ENCODE measurements at regions not wholly inside any gene's neighbourhood (a gene's known extent, or its start where the extent isn't known, plus 50 kb on each side); places are given as distances from the start of the nearest gene placed in this dataset.

DNA sequence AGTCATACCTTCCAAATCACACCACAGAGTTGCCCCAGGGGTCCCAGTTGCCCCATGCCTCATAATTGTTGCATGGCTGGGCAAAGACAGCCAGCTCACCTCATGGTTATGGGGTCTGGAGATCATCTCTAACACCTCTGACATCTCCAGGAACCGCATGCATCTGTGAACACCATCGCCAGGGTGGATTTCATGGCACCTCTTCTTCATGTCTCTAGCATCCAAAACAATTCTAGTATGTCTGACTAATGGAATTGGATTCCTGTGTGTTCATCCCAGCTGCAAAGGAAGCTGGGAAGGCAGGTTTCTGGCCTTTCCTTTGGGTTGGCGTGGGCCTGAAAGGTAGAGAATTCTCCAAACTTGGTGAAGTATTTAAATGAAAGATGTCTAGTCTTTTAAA is 122.3 kb upstream of the ABCA1 start:
- no peak for TF ChIP-seq CTCF (IDR thresholded peaks at IDR 0.05; ENCODE audit: poor library complexity)
- no peak for TF ChIP-seq EZH2 (IDR thresholded peaks at IDR 0.05; ENCODE audit: borderline replicate concordance)
- TF ChIP-seq EZH2phosphoT487 (IDR thresholded peaks at IDR 0.05; ENCODE audit: low read depth, severe bottlenecking, unreplicated experiment): no peak
